Left colon (tissue), 2 donors: ENCODE measurements at regions not wholly inside any gene's neighbourhood (a gene's known extent, or its start where the extent isn't known, plus 50 kb on each side); places are given as distances from the start of the nearest gene placed in this dataset.
A peak's percentile ranks its signal among the peaks of the same experiment; 100 is the strongest.

ENCODE experiments used
- ATAC-seq: fragments of 200-7000 bp; cut with Tn5 transposase; one replicate; pipeline ENCODE4 v1.9.1; 2020; ENCODE audit warnings: mild to moderate bottlenecking, moderate library complexity
- DNase-seq, 2 donors: peaks; one replicate each; pipeline ENCODE4 v3.0.0-alpha.2; 2020
- intact Hi-C, 2 donors: fragments of 100-400 bp; cut with DNase I in 1 of 2; cut with micrococcal nuclease in 1 of 2; formaldehyde crosslinking; loops; one replicate each; pipeline versions ENCODE4 v1.11.2 to v1.14.0; 2022; cut with DNase I, micrococcal nuclease
- donor health status: DM: no; HTN: no; CAD: no.
- donor health status: DM: yes; HTN: yes; CAD: no.

GRCh38 chr2:128424406-128425171 lies 105.9 kb upstream of the HS6ST1 start:
- peak in 1 of 2 donors; percentile 5 for DNase-seq

GRCh38 chr2:128425216-128425615 lies 106.5 kb upstream of the HS6ST1 start:
- DNase-seq (peak in 1 of 2 donors; percentile 2), ATAC-seq (no peak)
- intact Hi-C loops, result no loop called here

More at GRCh38 chr2:128424406-128425171, 105.9 kb upstream of the HS6ST1 start:
- intact Hi-C loops, result no loop called here
- no peak for ATAC-seq

GRCh38 chr2:128425731-128426620 lies 107.3 kb upstream of the HS6ST1 start:
- ATAC-seq (no peak), DNase-seq (peak in 1 of 2 donors; percentile 10)
- intact Hi-C loops, result no loop called here

- ATAC-seq, result no peak
- peak in 1 of 2 donors; percentile 2 for DNase-seq
- intact Hi-C loops, result no loop called here
Observed at GRCh38 chr2:128427413-128427755, 108.7 kb upstream of the HS6ST1 start.

- ATAC-seq (no peak), DNase-seq (no peak)
- intact Hi-C loops, result no loop called here
Observed at GRCh38 chr2:128428415-128428814, 109.7 kb upstream of the HS6ST1 start.

GRCh38 chr2:128432423-128432822 lies 113.8 kb upstream of the HS6ST1 start:
- no peak for ATAC-seq

GRCh38 chr2:128433911-128434550 lies 115.4 kb upstream of the HS6ST1 start:
- no peak for ATAC-seq
- intact Hi-C loops, result no loop called here
- peak in 1 of 2 donors; percentile 17 for DNase-seq

More at GRCh38 chr2:128432423-128432822, 113.8 kb upstream of the HS6ST1 start:
- no peak for DNase-seq
- intact Hi-C loops, result no loop called here

GRCh38 chr2:128435576-128436478 lies 117.2 kb upstream of the HS6ST1 start:
- DNase-seq, result peak in 1 of 2 donors; percentile 19
- ATAC-seq, result no peak
- intact Hi-C loops, result no loop called here

GRCh38 chr2:128436479-128437203 lies 118.0 kb upstream of the HS6ST1 start:
- intact Hi-C loops, result no loop called here
- ATAC-seq (no peak), DNase-seq (no peak)

- intact Hi-C loops, result no loop called here
- DNase-seq (peak in 1 of 2 donors; percentile 28), ATAC-seq (no peak)
Observed at GRCh38 chr2:128437204-128437565, 118.5 kb upstream of the HS6ST1 start.

GRCh38 chr2:128438091-128438490 lies 119.4 kb upstream of the HS6ST1 start:
- ATAC-seq (no peak), DNase-seq (peak in 1 of 2 donors; percentile 16)
- intact Hi-C loops, result no loop called here

- DNase-seq (no peak), ATAC-seq (no peak)
- intact Hi-C loops, result no loop called here
Observed at GRCh38 chr2:128438586-128438985, 119.9 kb upstream of the HS6ST1 start.

GRCh38 chr2:128439031-128439790 lies 120.5 kb upstream of the HS6ST1 start:
- intact Hi-C loops, result no loop called here
- no peak for ATAC-seq
- no peak for DNase-seq

- DNase-seq, result peak in 1 of 2 donors; percentile 14
- ATAC-seq, result no peak
- intact Hi-C loops, result no loop called here
Observed at GRCh38 chr2:128439791-128440665, 121.4 kb upstream of the HS6ST1 start.

GRCh38 chr2:128440666-128441340 lies 122.1 kb upstream of the HS6ST1 start:
- DNase-seq, result peak in 1 of 2 donors; percentile 16
- intact Hi-C loops, result no loop called here
- no peak for ATAC-seq
